G401 (cell line): ENCODE measurements at regions not wholly inside any gene's neighbourhood (a gene's known extent, or its start where the extent isn't known, plus 50 kb on each side); places are given as distances from the start of the nearest gene placed in this dataset.
A peak's percentile ranks its signal among the peaks of the same experiment; 100 is the strongest.

ENCODE experiments used
- DNase-seq: peaks from one replicate; pipeline ENCODE4 v3.0.0-alpha.2; 2015; ENCODE audit warnings: low spot score
- in situ Hi-C: cut with HindIII; loops from 2 replicates; pipeline ENCODE4 v1.10.0; 2016; ENCODE audit warnings: low sequenced_read_pairs, mixed read lengths

- in situ Hi-C loops, result no loop called here
Measured at GRCh38 chr22:48871176-48871840, 956.4 kb downstream of the BRD1 start.

DNA sequence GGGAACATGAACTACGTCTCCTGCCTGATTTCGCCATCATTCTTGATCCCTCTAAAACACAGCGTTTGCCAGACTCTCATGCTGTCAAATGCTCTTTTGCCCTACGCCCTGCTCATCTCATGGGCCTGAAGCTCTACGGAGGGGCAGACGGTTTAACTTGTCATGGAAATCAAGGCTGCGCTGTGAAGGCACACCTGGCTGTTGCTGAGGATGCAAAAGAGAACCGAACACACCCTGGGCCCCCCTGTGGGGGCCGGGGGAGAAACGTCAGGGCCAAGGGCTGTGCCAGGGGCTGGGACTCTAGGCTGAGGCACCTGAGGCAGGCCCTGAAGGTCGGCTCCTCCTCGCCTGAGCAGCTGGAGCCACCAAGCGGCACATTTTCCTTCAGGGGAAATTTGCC is 957.2 kb downstream of the BRD1 start:
- in situ Hi-C loops, result no loop called here
- DNase-seq, result no peak

More at GRCh38 chr22:48871176-48871840, 956.4 kb downstream of the BRD1 start:
- no peak for DNase-seq

DNA sequence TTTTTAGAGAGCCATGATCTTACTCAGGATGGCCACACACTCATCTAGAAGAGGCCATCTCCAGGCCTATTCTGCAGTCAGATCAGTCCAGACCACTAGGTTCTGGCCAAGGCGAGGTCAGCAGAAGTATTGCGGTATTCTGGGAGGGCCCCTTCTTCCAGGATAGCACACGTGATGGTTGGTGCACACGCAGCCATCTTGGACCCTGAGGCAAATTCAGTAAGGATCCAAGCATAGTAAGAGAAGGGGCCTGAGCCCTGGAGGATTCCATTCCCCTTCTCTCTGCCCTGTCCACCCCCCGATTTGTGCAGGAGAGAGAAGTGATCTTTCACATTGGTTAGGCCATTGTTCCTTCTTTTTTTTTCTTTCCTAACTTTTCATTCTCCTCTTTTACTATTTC is 957.9 kb downstream of the BRD1 start:
- DNase-seq, result no peak
- in situ Hi-C loops, result no loop called here

DNA sequence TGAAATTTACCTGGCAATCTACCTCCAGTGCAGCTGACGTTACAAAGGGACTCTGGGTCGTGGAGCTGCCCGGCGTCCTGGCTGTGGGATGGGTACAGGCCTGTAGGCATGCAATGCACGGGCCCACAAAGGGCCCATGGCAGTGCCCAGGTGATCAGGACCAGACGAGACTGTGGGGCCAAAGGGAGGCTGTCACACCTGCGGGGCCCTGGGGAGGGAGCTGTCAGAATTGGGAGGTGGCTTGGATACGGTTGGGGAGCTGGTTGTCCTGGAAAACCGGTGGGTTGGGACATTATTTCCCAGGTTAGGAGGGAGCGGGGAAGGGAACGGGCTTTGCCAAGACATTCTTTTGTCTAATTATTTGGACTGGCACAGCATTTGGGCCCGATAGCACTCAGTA is 958.5 kb downstream of the BRD1 start:
- no peak for DNase-seq
- in situ Hi-C loops, result no loop called here

DNA sequence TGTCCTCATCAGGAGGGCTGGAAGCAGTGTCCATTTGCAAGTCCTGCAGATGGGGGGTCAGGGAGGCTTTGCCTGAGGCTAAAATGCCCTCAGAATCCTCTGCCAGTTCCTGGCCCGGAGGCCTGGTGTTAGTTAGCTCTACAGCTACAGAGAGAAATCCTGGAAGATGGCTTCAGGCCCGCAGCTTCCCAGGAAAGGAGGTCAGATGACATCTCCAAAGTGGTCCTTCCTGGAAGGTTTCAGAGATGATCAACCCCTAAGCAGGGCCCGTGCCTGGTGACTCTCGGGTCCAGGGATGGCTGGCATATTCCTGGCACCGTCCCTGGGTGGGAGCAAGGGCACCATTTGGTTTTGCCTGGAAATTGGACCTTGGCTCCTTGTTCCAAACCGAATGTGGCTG is 959.1 kb downstream of the BRD1 start:
- in situ Hi-C loops, result no loop called here
- peak; percentile 36 for DNase-seq

GRCh38 chr22:48867891-48868290 is 959.8 kb downstream of the BRD1 start:
- in situ Hi-C loops, result no loop called here
- no peak for DNase-seq

DNA sequence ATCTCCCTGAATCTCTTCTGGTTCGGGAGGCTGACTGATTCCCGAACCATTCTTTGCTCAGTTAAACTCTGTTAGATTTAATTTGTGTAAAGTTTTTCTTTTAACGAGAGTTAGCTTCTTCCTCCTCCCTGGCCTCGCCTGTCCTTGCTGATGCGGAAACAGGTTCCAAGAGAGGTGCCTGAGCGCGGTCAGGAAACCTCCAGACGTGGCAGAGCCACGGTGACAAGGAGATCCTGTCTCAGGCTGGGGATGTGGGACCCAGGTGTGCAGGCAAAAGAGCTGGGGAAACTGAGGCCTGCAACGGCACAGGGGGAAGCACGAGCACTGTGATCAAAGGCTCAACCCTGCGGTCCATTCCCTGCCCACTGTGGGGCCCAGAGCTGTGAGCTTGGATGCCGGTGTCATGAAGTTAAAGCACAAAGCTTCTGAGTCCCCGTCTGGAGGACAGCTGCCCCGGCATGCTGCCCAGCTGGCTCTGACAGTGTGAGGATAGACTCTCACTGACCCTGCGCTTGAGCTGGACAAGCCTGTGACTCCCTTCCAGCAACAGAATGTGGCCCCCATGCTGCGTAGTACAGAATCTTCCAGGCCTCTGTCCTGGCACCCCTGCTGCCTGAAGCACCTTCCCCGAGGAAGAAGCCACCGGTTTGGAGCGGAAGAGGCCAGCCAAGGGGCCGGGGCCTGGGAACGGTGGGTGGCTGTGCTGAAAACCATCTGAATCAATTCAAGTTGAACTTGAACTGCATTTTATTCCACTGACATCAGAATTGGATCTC is 960.6 kb downstream of the BRD1 start:
- no peak for DNase-seq
- in situ Hi-C loops, result no loop called here

DNA sequence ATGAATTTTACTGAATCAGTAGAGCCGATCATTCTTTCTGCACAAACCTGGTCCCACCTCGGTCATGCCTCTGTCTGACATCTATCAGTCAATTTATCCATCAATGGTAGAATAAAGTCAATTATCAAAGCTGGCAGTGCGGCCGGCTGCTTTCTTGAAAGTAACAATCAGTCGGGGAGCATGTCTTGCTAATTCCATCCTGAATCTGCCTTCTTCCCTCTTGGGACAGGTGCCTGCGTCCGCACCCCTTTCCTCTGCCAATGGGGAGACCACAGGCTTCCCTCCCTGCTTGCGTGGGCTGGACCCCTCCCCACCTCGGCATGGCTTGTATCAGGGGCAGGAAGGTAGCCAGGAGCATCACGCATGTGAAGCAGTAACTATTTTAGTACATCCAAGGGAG is 962.9 kb downstream of the BRD1 start:
- in situ Hi-C loops, result no loop called here
- no peak for DNase-seq

- DNase-seq, result no peak
- in situ Hi-C loops, result no loop called here
Measured at GRCh38 chr22:48863965-48864528, 963.6 kb downstream of the BRD1 start.

GRCh38 chr22:48860557-48860956 is 967.1 kb downstream of the BRD1 start:
- DNase-seq, result no peak
- in situ Hi-C loops, result no loop called here

GRCh38 chr22:48858856-48859255 is 968.8 kb downstream of the BRD1 start:
- no peak for DNase-seq
- in situ Hi-C loops, result no loop called here

- in situ Hi-C loops, result no loop called here
- DNase-seq, result no peak
Measured at GRCh38 chr22:48858121-48858520, 969.6 kb downstream of the BRD1 start.

DNA sequence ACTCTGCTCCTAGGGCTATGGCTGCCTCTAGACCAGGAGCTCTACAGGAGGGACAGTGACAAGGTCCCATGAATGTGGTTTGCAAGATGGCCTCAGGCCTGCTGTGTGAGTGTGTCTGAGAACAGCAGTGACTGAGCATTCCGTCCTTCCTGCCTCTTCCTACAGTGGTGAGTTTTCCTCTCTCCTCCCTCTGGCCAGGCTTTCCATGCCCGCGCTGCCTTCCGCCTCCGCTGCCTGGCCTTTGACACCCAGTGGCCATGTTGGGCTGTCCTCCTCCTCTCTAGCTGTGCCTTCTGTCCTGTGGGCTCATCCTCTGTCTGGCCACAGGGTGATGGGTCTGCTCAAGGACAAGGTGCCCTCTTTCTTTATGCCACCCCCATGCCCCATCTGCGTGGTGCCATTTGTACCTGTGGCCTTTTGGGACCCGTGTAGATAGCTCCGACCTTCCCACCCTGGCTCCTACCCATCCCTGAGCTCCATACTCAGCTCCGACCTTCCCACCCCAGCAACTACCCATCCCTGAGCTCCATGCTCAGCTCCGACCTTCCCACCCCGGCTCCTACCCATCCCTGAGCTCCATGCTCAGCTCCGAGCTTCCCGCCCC is 970.4 kb downstream of the BRD1 start:
- in situ Hi-C loops, result no loop called here
- DNase-seq, result no peak

GRCh38 chr22:48856308-48856615 is 971.4 kb downstream of the BRD1 start:
- DNase-seq, result no peak
- in situ Hi-C loops, result no loop called here

GRCh38 chr22:48855593-48856307 is 971.9 kb downstream of the BRD1 start:
- in situ Hi-C loops, result no loop called here

GRCh38 chr22:48855013-48855412 is 972.7 kb downstream of the BRD1 start:
- in situ Hi-C loops, result no loop called here
- DNase-seq, result no peak

More at GRCh38 chr22:48855593-48856307, 971.9 kb downstream of the BRD1 start:
- no peak for DNase-seq

DNA sequence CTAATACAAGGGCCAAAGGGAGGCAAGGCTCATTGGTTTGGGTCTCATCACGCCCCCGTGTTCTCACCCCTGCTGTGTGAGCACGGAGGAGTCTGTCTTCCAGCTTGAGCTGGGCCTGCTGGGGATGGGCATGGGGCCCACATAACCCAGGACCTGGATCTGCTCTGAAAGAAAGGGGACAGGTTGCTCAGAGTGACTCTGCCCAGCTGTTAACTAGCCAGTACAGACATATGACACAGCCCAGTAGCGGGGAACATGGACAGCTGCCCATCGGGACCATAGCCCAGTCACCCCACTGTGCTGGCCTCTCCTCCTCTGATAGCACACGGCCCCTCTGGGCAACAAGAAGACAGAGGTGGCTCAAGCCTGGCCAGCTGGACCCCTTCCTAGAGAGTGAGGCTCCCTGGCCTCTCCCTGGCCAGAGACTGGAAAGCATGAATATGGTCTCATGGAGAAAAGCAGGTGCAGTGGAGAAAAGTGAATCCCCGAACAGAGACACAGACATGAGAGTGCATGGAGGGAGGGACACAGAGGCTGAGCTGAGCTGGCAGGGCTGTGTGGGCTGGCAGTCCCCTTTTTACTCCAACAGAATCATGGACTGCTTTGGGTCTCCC is 973.9 kb downstream of the BRD1 start:
- in situ Hi-C loops, result no loop called here
- DNase-seq, result no peak

DNA sequence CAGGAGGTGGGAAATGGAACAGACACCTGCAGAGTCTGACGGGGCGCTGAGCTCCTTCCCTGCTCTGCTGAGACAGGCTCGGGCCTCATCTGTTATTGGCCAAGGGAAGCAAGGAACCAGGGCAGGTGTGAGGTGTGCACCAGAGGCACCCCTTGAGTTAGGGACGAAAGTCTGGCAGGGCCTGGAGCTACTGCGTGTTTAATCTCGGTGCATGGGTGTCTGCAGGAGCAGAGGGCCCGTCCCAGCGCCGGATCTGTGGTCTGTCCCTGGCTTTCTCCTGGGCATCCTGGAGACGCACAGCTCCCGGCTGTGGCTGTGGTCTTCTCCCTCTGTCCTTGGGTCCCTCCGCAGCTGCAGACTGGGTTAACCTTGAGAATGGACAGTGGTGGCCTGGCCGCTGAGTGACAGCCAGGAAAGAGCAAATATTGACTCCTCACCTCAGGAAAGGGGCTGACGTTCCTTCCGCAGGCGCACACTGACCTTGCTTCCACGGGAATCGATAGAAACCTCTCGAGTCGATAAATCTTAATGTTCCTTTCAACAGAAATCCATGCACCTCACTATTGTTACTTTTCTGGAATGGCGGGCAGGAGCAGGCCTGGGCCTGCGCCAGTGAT is 975.6 kb downstream of the BRD1 start:
- in situ Hi-C loops, result no loop called here
- no peak for DNase-seq
